ENCODE measurements at regions not wholly inside any gene's neighbourhood (a gene's known extent, or its start where the extent isn't known, plus 50 kb on each side); places are given as distances from the start of the nearest gene placed in this dataset.

- no peak for DNase-seq (ENCODE audit: low spot score)
These were observed 58.7 kb upstream of the COMTD1 start for GRCh38 chr10:75294518-75294865.

GRCh38 chr10:75294031-75294437 is 58.3 kb upstream of the COMTD1 start:
- DNase-seq (ENCODE audit: low spot score), result no peak

- DNase-seq (ENCODE audit: low spot score), result no peak
These were observed 57.7 kb upstream of the COMTD1 start for GRCh38 chr10:75293446-75293820.

GRCh38 chr10:75292794-75293445 is 57.2 kb upstream of the COMTD1 start:
- DNase-seq (ENCODE audit: low spot score), result no peak

GRCh38 chr10:75291805-75292204 is 56.0 kb upstream of the COMTD1 start:
- DNase-seq (ENCODE audit: low spot score), result no peak

GRCh38 chr10:75288140-75288711 is 52.5 kb upstream of the COMTD1 start:
- no peak for DNase-seq (ENCODE audit: low spot score)

GRCh38 chr10:75287697-75288096 is 51.9 kb upstream of the COMTD1 start:
- no peak for DNase-seq (ENCODE audit: low spot score)

- no peak for DNase-seq (ENCODE audit: low spot score)
These were observed 51.1 kb upstream of the COMTD1 start for GRCh38 chr10:75286901-75287300.

Data from putamen (tissue), 1 donor.